GM10266 (cell line): ENCODE measurements at regions not wholly inside any gene's neighbourhood (a gene's known extent, or its start where the extent isn't known, plus 50 kb on each side); places are given as distances from the start of the nearest gene placed in this dataset.

Experiments
- DNase-seq: peaks from one replicate; pipeline ENCODE4 v3.0.0; 2012; ENCODE audit errors: extremely low spot score
- TF ChIP-seq, protein P1 (sequence below): IDR thresholded peaks from 2 replicates; pipeline ENCODE4 v1.5.1; 2012; ENCODE audit warnings: mild to moderate bottlenecking, low read depth; ENCODE audit not compliant: control insufficient read depth, insufficient read depth; ENCODE audit errors: missing control alignments

DNA sequence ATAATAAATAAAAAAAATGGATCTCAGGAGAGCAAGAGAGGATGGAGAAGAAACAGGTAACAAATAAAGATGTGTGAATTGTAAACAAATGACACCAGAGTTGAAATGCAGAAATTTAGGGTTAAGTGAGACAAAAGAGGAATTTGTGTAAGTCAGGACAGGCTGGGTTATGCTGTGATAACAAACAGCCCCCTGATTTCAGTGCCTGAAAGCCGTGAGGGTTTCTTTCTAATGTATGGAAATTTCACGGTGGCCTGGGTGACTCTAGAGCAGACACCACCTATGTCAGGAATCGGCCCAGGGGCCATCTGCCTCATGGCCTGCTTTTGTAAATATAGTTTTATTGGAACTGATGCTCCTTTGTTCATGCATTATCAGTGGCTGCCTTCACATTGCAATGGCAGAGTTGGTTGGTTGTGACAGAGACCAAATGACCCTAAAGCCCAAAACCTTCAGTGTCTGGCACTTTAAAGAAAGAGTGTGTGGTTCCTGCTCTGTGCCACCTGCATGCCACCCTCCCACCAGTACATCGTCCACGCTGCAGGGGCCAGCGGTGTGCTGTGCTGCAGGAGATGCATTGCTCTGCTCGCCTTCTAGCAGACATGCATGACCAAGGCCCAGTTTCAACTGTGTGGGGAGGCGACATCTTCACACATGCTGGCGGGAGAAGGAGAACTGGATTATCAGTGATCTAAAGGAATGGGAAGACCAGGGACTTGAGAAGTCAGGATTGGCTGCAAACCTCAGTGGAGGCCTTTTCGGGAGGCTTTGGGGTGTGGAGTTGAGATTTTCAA lies 221.2 kb upstream of the APCDD1 start:
- no peak for DNase-seq
- TF ChIP-seq, protein P1, sequence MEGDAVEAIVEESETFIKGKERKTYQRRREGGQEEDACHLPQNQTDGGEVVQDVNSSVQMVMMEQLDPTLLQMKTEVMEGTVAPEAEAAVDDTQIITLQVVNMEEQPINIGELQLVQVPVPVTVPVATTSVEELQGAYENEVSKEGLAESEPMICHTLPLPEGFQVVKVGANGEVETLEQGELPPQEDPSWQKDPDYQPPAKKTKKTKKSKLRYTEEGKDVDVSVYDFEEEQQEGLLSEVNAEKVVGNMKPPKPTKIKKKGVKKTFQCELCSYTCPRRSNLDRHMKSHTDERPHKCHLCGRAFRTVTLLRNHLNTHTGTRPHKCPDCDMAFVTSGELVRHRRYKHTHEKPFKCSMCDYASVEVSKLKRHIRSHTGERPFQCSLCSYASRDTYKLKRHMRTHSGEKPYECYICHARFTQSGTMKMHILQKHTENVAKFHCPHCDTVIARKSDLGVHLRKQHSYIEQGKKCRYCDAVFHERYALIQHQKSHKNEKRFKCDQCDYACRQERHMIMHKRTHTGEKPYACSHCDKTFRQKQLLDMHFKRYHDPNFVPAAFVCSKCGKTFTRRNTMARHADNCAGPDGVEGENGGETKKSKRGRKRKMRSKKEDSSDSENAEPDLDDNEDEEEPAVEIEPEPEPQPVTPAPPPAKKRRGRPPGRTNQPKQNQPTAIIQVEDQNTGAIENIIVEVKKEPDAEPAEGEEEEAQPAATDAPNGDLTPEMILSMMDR = no peak

DNA sequence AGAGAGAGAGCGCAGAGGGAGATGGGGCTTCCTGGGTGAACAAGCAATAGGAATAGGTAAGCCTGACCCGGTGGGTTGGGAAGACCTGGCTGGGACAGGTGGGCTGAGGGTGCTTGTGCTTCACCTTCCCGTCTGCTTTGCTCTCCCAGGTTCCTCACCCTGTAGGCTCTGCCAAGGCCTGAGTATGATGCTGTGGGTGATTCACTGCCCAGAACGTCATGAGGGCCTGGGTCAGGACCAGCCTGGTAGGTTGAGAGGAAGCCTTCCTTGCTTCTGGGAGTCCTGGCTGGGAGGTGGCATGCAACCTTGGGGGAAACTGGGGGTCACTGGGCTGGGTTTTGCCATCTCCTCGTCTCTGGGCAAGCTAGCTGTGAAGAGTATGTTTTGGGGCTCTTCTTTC lies 220.2 kb upstream of the APCDD1 start:
- DNase-seq = no peak
- TF ChIP-seq, protein P1 = no peak

DNA sequence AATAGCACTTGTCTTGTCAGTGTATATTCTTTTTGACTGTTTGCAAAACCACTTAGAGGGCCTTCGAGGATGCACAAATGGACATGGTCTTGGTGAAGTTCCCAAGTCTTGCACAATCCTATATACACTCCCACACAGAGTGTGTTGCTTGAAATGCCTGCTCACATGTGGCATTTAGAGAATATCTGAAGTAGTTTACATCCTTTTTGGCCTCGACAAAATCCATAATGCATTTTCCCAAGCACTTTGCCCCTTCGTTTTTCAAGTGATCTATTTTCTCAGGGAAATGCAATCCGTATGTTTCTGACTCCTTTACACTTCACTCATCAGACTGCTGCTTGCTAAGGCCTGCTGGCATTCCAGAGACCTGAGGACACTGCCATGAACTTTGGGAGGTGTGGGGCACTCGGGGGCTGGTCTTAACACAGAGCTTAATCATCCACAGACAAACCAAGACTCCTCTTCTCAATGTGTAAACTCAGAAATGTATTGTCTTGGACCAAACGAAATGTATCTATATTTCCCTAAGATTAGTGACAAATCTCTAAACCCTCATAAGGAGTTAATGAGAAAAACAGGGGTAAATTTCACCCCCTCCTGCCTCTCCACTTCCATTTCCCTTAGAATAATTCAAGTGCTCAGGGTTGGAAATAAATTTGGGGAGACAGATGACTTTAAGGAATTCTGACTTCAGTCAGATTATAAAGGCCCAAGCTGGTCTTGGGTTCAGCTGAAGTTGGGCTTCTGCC lies 219.3 kb upstream of the APCDD1 start:
- no peak for DNase-seq
- TF ChIP-seq, protein P1 = no peak

DNA sequence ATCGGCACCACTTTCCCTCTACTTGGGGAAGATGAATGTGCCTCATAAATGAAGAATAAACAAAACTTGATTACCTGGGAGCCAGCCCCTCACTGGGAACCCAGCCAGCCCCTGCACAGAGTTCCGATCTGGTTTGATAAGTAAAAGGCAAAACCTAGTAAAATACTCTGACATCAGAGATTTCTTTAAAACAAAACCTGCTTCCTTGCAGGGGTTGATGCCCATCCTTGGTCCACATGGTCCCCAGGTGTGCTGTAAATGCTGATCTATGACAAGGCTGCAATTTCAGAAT lies 218.8 kb upstream of the APCDD1 start:
- no peak for DNase-seq
- TF ChIP-seq, protein P1 = no peak

DNA sequence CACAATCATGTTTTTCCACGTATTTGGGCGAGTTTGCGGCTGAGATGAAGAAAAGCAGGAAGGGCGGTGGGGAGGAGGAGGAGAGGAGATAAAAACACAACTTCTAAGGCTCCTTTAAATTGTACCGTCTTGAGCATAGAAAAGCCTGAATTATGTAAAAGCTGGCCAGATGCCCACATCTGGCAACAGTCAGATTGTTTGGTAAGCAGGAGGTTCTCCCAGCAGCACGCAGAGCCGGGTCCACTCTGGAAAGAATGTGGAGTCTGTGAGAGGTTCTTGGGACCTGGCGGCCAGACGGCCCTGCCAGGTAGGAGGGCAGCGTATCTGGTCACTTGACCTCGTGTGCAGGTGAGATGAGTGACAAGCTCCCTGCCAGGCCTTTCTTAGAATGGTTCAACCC lies 215.3 kb upstream of the APCDD1 start:
- TF ChIP-seq, protein P1 = no peak
- DNase-seq = no peak

DNA sequence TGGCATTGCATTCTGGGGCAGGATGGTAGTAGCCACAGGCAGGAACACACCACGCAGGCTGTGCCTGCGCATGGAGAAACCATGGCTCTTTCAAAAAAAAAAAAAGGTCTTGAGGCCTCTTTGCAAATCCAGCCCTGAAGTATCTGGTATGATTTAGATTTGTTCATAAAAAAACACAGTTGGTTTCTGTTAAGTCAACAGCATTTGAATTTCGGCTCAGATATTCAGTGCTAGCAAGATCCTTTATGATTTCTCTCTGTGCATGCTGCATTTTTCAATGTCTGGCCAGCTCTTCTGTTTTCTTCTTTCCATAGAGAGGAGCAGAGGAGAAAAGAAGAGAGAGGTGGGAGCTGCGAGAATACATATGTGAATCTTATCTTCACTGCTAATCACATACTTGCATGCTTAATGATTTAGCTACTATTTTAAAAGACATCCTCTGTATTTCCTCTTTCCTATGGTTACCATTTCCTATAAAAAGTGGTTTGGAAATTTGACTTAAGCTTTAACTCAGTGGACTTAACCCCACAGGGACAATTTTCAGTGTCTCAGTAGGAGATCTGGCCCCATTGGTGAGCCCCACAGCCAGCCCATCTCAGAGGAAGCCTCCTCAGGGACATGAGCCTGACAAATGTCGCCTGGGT lies 214.3 kb upstream of the APCDD1 start:
- TF ChIP-seq, protein P1 = no peak
- DNase-seq = no peak

DNA sequence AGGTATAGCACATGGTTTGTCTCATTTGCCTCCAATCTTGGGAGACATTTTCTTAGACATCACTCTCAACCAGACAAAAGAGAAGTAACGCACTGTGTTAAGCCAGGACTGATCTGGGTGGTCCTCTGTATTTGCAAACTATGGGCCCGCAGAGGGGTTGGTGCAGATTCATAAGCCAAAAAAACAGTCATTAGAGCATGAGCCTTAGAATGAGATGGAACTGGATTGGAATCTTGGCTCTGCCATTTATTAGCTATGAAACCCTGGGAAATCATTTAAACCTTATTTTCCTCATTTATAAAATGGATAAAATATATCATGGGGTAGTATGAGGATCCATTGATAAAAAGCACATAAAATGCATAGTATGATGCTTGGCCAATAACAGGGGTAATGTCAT lies 213.5 kb upstream of the APCDD1 start:
- TF ChIP-seq, protein P1 = no peak
- no peak for DNase-seq
